HuH-7 (cell line): ENCODE measurements at regions not wholly inside any gene's neighbourhood (a gene's known extent, or its start where the extent isn't known, plus 50 kb on each side); places are given as distances from the start of the nearest gene placed in this dataset.
"Not testable (repeated sequence)": the region's sequence is repeated elsewhere in the genome, so short reads cannot be mapped to it uniquely, and the experiment has no call there.

Experiments
- DNase-seq: peaks from one replicate; pipeline ENCODE4 v3.0.0; 2011; ENCODE audit warnings: low spot score

GRCh38 chr7:16933296-16934279 is 51.8 kb upstream of the AGR3 start:
- DNase-seq: no peak

DNA sequence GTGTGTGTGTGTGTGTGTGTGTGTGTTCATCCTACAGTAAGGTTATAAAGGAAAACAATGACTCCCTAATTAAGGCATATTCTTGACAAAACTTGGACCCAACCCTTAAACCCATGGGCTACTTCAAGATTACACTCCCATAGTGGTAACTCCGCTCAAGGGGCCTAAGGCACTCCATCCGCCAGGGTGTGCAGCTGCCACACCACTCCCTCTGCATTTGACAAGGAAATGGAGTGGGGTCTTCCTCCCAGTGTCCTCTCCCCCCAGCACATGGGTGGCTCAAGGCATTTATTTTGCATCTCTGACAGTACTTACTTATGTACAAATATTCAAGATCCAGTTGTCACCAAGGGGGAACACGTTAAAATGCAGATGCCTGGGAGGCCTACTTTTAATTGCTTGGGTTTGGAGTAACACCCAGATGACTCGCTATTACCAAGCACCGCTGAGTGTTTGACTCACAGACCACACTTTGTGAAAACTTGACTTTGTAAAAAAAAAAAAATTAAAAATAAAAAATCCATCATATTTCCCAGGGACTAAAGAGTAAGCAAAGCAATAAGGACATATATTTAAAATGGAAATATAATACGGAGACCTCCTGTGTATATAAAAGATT is 53.0 kb upstream of the AGR3 start:
- DNase-seq: no peak

- no peak for DNase-seq
These were observed 53.6 kb upstream of the AGR3 start for GRCh38 chr7:16935341-16935735.

DNA sequence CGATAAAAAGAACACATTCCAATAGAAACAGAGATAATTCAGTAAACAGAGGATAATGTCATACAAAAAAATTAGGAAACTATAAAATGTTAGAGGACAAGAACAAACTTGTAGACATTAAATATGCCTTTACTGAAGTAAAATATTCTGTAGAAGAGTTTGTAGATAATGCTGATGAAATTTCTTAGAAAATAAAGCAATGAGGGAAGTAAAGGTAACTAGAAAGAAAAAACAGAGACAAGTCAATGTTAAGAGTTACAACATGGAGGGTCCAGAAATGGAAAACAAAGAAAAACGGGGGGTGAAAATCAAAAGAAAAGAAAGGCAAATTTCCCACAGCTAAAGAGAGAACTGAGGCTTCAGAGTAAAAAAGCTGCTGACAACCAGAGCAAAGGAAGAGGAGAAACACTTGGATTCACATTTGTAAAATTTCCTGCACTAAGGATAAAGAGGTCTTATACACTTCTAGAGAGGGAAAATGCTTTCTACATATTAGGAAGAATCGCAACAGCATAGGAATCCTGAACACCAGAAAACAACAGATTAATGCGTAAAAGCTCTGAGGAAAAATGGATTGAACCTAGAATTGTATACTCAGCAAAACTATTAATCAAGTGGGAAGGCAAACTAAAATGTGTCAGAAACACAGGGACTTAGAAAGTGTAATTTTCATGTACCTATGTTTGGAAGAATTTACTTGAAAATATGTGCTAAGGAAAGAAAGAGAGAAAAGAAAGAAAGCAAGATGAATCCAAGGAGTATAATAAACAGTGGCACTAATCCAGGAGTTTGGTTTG is 55.0 kb upstream of the AGR3 start:
- no peak for DNase-seq

DNA sequence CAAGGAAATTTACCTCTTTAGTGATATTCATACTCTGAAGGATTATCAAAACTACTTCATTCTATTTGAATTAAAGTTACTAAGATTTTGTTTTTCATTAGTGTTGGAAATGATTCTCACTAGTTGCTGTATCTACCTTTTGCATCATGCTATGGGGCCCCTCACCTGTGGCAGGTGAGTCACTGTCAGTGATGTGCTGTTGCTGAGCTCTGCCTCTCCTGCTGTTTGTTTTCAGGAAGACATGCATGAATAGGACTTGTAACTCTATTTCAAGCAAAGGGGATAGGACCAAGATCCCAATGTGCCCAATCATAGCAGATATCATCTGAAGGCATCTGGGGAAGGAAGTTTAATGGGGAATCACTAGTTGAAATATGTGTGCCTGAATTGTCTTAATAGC is 57.4 kb upstream of the AGR3 start:
- no peak for DNase-seq

DNA sequence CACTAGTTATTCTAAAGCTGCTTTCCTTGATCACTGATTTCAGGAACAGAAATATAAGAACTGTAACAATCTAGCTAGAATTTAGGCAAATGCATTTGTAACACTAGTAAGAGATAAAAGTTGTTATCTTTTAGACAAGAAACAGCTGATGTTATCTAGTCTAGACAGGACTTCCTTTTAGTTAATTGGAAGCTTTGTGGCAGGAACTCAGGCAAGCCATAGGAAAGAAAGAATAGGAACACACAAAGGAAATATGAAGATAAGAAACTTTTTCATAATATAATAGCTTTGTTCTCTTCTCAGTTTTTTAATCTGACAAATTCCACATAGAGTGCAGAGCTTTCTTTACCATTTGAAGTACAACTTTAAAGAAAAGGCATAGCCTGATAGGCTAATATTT is 59.0 kb upstream of the AGR3 start:
- DNase-seq: no peak

GRCh38 chr7:16942929-16943509 is 61.2 kb upstream of the AGR3 start:
- no peak for DNase-seq

GRCh38 chr7:16944936-16945335 is 63.2 kb upstream of the AGR3 start:
- DNase-seq: no peak

- no peak for DNase-seq
These were observed 63.6 kb upstream of the AGR3 start for GRCh38 chr7:16945372-16945771.

DNA sequence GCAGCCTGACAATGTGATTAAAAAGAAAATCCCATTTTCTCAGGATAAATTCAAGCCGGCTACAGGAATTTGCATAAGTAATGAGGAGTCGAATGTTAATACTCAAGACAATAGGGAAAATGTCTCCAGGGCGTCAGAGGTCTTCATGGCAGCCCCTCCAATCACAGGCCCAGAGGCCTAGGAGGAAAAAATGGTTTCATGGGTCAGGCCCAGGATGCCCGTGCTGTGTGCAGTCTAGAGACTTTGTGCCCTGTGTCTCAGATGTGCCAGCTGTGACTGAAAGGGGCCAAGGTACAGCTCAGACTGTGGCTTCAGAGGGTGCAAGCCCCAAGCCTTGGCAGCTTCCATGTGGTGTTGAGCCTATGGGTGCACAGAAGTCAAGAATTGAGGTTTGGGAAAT is 66.3 kb upstream of the AGR3 start:
- not testable (repeated sequence) for DNase-seq

DNA sequence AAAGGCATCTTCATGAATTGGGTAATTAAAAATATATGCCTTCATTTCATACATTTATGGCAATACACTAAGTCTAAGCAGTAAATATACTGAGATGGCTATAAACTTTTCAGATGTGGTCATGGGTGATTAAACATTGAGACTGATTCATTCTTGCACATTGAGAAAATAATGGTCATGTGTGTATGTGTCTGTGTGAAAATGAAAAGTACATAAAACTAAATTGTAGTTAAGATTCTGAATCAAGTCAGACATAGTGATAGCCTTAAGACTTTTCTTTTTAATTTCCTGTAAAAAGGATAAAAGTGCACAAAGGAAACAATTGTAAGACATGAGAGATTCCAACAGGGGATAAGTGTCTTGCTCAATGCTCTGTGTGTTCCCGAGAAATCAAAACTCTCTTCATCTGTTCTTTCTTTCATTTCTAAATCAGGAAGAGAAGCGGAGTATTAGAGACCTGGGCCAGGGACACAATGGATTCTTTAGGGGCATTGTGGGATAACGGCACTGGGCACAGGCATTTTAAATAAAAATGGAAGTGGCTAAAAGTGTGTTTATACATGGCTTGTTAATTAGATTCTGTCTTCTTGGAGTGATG is 69.8 kb upstream of the AGR3 start:
- no peak for DNase-seq

DNA sequence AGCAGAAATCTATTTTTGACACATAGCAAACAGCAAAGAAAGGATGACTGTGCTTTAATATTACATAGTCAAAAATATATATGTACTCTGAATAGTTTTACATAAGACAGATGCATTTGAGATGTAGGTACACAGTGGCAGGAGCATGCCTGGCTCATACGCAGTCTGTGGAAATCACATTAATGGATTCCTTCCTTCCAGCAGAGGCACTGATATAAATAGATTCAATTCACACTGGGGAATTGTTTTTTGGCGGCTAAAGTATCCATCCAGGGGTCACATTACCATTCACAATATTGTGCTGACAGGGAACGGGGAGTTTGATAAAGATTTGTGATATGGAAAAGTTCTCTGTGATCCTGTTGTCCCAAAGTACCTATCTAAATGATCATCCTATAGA is 72.5 kb upstream of the AGR3 start:
- DNase-seq: no peak

DNA sequence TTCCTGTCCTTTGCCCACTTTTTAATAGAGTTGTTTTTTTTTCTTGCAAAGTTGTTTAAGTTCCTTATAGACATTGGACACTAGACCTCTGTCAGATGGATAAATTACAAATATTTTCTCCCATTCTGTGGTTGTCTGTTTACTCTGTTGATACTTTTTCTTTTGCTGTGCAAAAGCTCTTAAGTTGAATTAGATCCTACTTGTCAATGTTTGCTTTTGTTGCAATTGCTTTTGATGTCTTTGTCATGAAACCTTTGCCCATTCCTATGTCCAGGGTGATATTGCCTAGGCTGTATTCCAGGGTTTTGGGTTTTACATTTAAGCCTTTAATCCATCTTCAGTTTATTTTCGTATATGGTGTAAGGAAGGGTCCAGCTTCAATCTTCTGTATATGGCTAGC is 76.9 kb upstream of the AGR3 start:
- no peak for DNase-seq

- DNase-seq: no peak
These were observed 78.7 kb upstream of the AGR3 start for GRCh38 chr7:16960337-16960965.

DNA sequence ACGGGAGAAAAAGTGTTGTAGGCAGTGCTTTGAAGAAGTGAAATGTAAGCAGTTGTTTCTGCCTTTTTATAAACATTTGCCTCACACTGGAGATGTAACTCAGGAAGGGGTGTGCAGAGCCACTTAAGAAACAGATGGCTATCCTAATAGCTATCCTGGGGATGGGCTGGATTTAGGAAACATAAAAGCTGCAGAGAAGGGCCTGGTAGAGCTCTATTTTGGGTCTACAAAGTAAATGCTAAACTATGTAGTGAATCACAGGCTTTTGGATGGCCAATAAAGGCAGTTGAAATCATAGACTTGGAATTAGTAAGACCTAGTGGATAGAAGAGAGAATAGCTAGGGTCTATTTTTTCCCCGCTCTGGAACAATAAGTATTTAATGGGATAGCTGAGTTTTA is 79.9 kb upstream of the AGR3 start:
- no peak for DNase-seq

GRCh38 chr7:16963044-16963443 is 81.3 kb upstream of the AGR3 start:
- DNase-seq: no peak

DNA sequence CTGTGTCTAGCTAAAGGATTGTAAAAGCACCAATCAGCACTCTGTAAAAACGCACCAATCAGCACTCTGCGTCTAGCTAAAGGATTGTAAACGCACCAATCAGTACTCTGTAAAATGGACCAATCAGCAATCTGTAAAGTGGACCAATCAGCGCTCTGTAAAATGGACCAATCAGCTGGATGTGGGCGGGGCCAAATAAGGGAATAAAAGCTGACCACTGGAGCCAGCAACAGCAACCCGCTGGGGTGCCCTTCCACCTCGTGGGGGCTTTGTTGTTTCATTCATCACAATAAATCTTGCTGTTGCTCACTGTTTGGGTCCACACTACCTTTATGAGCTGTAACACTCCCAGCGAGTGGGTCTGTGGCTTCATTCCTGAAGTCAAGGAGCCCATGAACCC is 83.9 kb upstream of the AGR3 start:
- DNase-seq: not testable (repeated sequence)

DNA sequence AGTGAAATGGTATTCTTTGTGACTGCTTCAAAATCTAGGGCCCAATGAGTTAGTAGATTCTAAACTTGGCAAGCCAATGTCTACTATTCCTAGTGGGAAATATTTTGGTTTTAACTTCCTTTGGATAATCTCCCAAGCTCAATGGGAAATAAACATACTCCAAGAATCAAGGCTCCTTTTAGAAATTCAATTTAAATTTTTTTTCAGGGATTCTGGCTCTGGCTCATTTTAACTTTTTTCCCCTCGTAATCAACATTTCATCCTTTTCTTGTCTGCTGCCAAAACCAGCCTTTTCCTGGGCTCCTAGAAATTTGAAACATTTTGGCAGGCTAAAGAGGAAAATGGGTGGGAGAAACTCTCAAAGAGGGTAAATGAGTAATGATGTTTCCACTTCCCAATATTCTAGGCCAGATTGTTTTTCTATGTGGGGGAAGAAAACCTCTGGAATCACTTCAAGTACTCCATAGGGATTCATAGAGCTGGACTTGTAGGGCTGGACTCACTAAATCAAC is 85.6 kb upstream of the AGR3 start:
- no peak for DNase-seq

- DNase-seq: no peak
These were observed 89.1 kb upstream of the AGR3 start for GRCh38 chr7:16970732-16971482.

DNA sequence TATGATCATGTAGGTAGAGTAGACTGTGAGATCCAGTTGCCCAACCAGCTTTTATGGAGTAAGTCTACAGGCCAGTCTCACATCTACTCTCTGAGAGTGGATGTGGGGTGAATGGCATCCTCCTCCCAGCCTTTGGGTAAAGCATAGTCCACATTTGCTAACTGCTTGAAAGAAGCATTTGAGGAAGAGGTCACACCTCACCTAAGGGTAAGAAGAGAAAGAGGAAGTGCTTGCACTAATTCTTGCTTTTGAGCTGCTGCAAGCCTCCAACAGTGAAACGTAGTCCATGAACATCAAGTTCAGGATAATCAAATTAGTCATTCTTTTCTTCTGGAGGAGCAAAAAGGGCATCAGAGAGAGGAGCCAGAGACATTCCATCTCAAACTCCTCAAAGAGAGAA is 93.9 kb upstream of the AGR3 start:
- DNase-seq: no peak
